Large intestine (tissue), 3 donors: ENCODE measurements at regions not wholly inside any gene's neighbourhood (a gene's known extent, or its start where the extent isn't known, plus 50 kb on each side); places are given as distances from the start of the nearest gene placed in this dataset.

Experiments used
- DNase-seq, 2 donors: peaks; one replicate each; pipeline versions ENCODE4 v3.0.0 to v3.0.0-alpha.2; 2013
- H3K27ac ChIP-seq: one replicate; pipeline ENCODE4 v1.5.1; 2013; ENCODE audit warnings: low read length
- H3K27me3 ChIP-seq: 2 replicates; pipeline ENCODE4 v1.6.1; 2013; ENCODE audit warnings: low read length; ENCODE audit not compliant: control insufficient read depth, insufficient read depth
- H3K36me3 ChIP-seq: 2 replicates; pipeline ENCODE4 v1.6.1; 2013; ENCODE audit warnings: low read length; ENCODE audit not compliant: control insufficient read depth, insufficient read depth
- H3K4me1 ChIP-seq: one replicate; pipeline ENCODE4 v1.6.1; 2013; ENCODE audit warnings: low read length; ENCODE audit not compliant: control insufficient read depth, insufficient read depth
- H3K4me3 ChIP-seq: one replicate; pipeline ENCODE4 v1.5.1; 2013; ENCODE audit warnings: low read length
- H3K9me3 ChIP-seq: one replicate; pipeline ENCODE4 v1.6.1; 2013; ENCODE audit warnings: mild to moderate bottlenecking, low read depth, low read length, moderate library complexity; ENCODE audit not compliant: control insufficient read depth
- WGBS: methylation state at CpG from one replicate; pipeline ENCODE4 v1.1.5; 2013; ENCODE audit warnings: low lambda C conversion rate; ENCODE audit not compliant: insufficient coverage; 5-methylcytosine and 5-hydroxymethylcytosine counted together

GRCh38 chr17:14488958-14489550 is 188.2 kb downstream of the HS3ST3B1 start:
- no peaks in the 10 kb centered on the region for H3K36me3 ChIP-seq
- 60% methylated on average over 1 of the region's 2 CpGs for WGBS
- H3K9me3 ChIP-seq, result no peaks in the 10 kb centered on the region
- no peak overlapping the region for H3K27ac ChIP-seq
- H3K4me3 ChIP-seq, result no peak overlapping the region
- H3K27me3 ChIP-seq, result no peaks in the 10 kb centered on the region
- no peak for DNase-seq
- H3K4me1 ChIP-seq, result no peaks in the 10 kb centered on the region

GRCh38 chr17:14487068-14487467 is 186.2 kb downstream of the HS3ST3B1 start:
- no peak overlapping the region for H3K4me3 ChIP-seq
- WGBS, result 94% methylated on average over 4 of the region's 8 CpGs
- DNase-seq, result no peak
- no peaks in the 10 kb centered on the region for H3K27me3 ChIP-seq
- H3K4me1 ChIP-seq, result no peaks in the 10 kb centered on the region
- no peaks in the 10 kb centered on the region for H3K9me3 ChIP-seq
- no peaks in the 10 kb centered on the region for H3K36me3 ChIP-seq
- no peak overlapping the region for H3K27ac ChIP-seq

- WGBS, result no CpG with 5 or more reads among the region's 1 CpG
- H3K36me3 ChIP-seq, result no peaks in the 10 kb centered on the region
- H3K4me1 ChIP-seq, result no peaks in the 10 kb centered on the region
- H3K4me3 ChIP-seq, result no peak overlapping the region
- no peaks in the 10 kb centered on the region for H3K9me3 ChIP-seq
- H3K27ac ChIP-seq, result no peak overlapping the region
- DNase-seq, result no peak
- no peaks in the 10 kb centered on the region for H3K27me3 ChIP-seq
Observed at GRCh38 chr17:14482715-14483114, 181.8 kb downstream of the HS3ST3B1 start.

- no peak overlapping the region for H3K27ac ChIP-seq
- no peaks in the 10 kb centered on the region for H3K27me3 ChIP-seq
- no peak for DNase-seq
- H3K4me3 ChIP-seq, result no peak overlapping the region
- H3K36me3 ChIP-seq, result no peaks in the 10 kb centered on the region
- H3K9me3 ChIP-seq, result no peaks in the 10 kb centered on the region
- no peaks in the 10 kb centered on the region for H3K4me1 ChIP-seq
- no CpG with 5 or more reads among the region's 1 CpG for WGBS
Observed at GRCh38 chr17:14481664-14482063, 180.8 kb downstream of the HS3ST3B1 start.

GRCh38 chr17:14474591-14474990 is 173.7 kb downstream of the HS3ST3B1 start:
- Histone ChIP-seq H3K27me3 (no peaks in the 10 kb centered on the region), H3K4me3 (no peak overlapping the region), H3K9me3 (no peaks in the 10 kb centered on the region), H3K4me1 (no peaks in the 10 kb centered on the region), H3K36me3 (no peaks in the 10 kb centered on the region), H3K27ac (no peak overlapping the region)
- DNase-seq, result no peak
- WGBS, result 86% methylated on average over 1 of the region's 4 CpGs

- WGBS, result 80% methylated on average over 2 of the region's 7 CpGs
- no peaks in the 10 kb centered on the region for H3K4me1 ChIP-seq
- no peak overlapping the region for H3K4me3 ChIP-seq
- peak; percentile 26 to 53 for DNase-seq
- peak overlapping the region; percentile 38 for H3K27ac ChIP-seq
- no peaks in the 10 kb centered on the region for H3K36me3 ChIP-seq
- H3K9me3 ChIP-seq, result no peaks in the 10 kb centered on the region
- H3K27me3 ChIP-seq, result no peaks in the 10 kb centered on the region
Observed at GRCh38 chr17:14471052-14471451, 170.2 kb downstream of the HS3ST3B1 start.

- no CpG with 5 or more reads among the region's 4 CpGs for WGBS
- Histone ChIP-seq H3K4me1 (no peaks in the 10 kb centered on the region), H3K27ac (peak overlapping the region; percentile 38), H3K4me3 (no peak overlapping the region), H3K27me3 (no peaks in the 10 kb centered on the region), H3K36me3 (no peaks in the 10 kb centered on the region), H3K9me3 (no peaks in the 10 kb centered on the region)
- no peak for DNase-seq
Observed at GRCh38 chr17:14470417-14470816, 169.5 kb downstream of the HS3ST3B1 start.

GRCh38 chr17:14469971-14470370 is 169.1 kb downstream of the HS3ST3B1 start:
- Histone ChIP-seq H3K4me1 (no peaks in the 10 kb centered on the region), H3K27ac (no peak overlapping the region), H3K9me3 (no peaks in the 10 kb centered on the region), H3K4me3 (no peak overlapping the region), H3K36me3 (no peaks in the 10 kb centered on the region), H3K27me3 (no peaks in the 10 kb centered on the region)
- DNase-seq, result no peak
- no CpG with 5 or more reads among the region's 3 CpGs for WGBS

GRCh38 chr17:14468858-14469257 is 168.0 kb downstream of the HS3ST3B1 start:
- Histone ChIP-seq H3K36me3 (no peaks in the 10 kb centered on the region), H3K4me3 (no peak overlapping the region), H3K27me3 (no peaks in the 10 kb centered on the region), H3K4me1 (no peaks in the 10 kb centered on the region), H3K9me3 (no peaks in the 10 kb centered on the region), H3K27ac (no peak overlapping the region)
- no CpG with 5 or more reads among the region's 3 CpGs for WGBS
- DNase-seq, result no peak

- H3K4me3 ChIP-seq, result no peak overlapping the region
- no CpG with 5 or more reads among the region's 4 CpGs for WGBS
- no peak overlapping the region for H3K27ac ChIP-seq
- H3K36me3 ChIP-seq, result no peaks in the 10 kb centered on the region
- no peaks in the 10 kb centered on the region for H3K27me3 ChIP-seq
- no peaks in the 10 kb centered on the region for H3K4me1 ChIP-seq
- no peaks in the 10 kb centered on the region for H3K9me3 ChIP-seq
- DNase-seq, result no peak
Observed at GRCh38 chr17:14461227-14461548, 160.3 kb downstream of the HS3ST3B1 start.

GRCh38 chr17:14460516-14461226 is 159.8 kb downstream of the HS3ST3B1 start:
- H3K36me3 ChIP-seq, result no peaks in the 10 kb centered on the region
- no peaks in the 10 kb centered on the region for H3K27me3 ChIP-seq
- H3K4me1 ChIP-seq, result no peaks in the 10 kb centered on the region
- H3K27ac ChIP-seq, result no peak overlapping the region
- no peak overlapping the region for H3K4me3 ChIP-seq
- DNase-seq, result no peak
- H3K9me3 ChIP-seq, result no peaks in the 10 kb centered on the region
- no CpG with 5 or more reads among the region's 2 CpGs for WGBS
